Endometrium (tissue), 2 donors: ENCODE measurements at regions not wholly inside any gene's neighbourhood (a gene's known extent, or its start where the extent isn't known, plus 50 kb on each side); places are given as distances from the start of the nearest gene placed in this dataset.
"Not testable (repeated sequence)": the region's sequence is repeated elsewhere in the genome, so short reads cannot be mapped to it uniquely, and the experiment has no call there.

Source experiments
- FAIRE-seq: peaks from 2 replicates; lab custom pipeline; 2012; peaks lifted over from hg19 to GRCh38; lab: Jason Lieb, UNC
- donor health status: control.
- donor health status: control.

DNA sequence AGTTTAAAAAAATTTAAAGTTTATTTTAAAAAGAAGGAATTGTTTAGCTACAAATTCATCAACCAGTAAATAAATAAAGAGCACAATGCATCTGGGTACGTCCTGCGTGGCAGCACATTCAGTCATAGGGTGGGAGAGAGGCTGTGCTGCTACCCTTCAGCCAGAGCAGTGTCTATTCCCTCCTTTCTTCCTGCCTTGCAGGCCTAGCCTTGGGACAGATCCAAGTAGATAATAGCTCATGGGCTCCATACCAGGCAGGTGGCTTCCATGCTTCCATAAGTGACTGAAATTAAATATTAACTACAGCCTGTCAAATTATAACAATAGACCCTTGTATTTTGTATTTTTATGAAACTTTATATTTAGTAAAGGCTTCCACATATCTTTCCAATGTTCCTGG is 408.3 kb upstream of the RGMB start:
- no peak for FAIRE-seq

DNA sequence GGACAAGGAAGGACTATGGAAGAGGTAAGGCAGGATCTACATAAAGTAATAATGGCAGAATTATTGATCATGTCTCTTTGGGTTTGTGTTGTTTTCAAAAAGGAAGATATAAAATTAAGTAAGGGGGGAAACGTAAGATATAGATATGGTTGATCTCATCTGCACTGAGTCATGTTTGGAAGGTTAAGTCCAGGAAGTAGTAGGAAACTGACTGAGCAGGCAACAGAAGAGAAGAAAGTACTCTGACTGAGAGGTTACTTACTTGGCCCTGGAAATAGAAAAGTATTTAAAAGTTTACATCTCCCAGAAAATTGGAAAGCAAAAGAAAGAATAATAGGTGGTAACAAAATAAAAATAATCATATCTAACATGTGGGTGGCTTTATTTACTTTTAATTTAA is 405.3 kb upstream of the RGMB start:
- no peak for FAIRE-seq

DNA sequence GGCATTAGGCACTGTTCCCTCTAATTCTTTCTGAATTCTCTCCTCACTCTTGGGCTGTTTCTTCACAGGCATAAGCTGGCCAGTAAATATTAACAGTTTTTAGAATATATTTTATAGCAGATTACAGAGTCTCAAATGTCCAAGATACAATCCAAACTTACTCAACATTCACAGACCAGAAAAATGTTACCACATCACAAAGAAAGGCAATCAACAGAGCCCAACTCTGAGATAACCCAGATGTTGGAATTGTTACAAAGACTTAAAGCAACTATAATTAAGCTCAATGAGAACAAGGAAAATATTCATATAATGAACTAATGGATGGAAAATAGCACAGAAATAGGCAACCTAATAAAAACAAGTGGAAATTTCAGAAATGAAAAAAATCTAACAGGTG is 401.1 kb upstream of the RGMB start:
- FAIRE-seq: no peak

DNA sequence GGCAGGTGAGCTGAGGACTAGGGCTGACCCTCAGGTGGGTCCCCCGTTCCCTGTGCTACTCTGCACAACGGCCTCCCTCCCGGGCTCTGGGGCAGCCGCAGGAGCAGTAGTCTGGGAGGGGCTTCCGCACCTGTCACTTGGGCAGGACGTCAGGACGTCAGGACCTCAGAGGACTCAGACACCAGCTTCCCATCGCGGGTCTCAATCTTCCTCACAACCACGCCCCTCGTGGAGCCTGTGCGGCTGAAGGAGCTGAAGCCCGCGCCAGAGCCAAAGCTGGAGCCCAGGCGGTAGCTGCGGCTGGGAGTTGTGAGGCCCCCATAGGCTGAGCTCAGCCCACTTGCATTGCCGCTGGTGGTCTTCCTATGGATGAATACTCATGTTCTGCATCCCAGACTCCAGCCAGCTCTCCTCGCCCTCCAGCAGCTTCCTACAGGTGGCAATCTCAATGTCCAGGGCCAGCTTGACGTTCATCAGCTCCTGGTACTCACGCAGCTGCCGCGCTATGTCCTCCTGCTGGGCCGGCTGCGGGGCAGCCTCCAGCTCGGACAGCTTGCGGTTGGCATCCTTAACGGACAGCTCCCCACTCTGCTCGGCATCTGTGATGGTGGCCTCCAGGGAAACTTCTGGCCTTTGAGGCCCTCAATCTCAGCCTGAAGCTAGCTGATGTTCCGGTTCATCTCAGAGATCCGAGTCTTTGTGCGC is 381.4 kb upstream of the RGMB start:
- FAIRE-seq: no peak

DNA sequence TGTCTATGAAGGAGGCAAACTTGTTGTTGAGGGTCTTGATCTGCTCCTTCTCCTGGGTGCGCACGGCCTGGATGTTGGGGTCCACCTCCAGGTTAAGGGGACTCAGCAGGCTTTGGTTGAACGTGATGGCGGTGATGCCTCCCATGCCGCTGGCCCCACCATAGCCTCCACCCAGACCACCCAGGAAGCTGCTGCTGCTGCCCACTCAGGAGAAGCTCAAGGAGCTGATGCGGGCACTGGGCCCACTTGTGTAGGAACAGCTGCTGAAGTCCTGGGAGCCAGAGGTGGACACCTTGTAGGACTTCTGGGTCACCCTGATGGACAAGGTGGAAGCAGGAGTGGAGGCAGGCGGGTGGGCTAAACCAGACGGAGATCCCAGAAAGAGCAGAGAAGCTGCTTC is 380.3 kb upstream of the RGMB start:
- not testable (repeated sequence) for FAIRE-seq

DNA sequence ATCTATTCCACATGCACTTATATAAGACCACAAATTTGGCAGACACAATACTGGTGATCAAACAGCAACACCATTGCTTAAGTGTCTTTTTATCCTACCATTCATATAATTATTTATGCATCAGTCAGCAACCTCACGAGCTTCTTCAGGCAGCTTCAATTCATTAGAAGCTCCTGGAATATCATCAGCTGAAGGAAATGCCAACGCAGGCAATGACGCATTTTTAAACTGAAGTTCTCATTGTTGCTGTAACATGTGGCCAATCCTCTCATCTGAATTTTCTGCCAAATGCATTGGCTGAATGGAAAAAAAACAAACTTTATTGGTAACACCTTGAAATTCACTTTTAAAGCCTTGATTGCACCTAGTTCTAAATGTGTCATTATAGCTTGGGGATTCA is 376.4 kb upstream of the RGMB start:
- no peak for FAIRE-seq

DNA sequence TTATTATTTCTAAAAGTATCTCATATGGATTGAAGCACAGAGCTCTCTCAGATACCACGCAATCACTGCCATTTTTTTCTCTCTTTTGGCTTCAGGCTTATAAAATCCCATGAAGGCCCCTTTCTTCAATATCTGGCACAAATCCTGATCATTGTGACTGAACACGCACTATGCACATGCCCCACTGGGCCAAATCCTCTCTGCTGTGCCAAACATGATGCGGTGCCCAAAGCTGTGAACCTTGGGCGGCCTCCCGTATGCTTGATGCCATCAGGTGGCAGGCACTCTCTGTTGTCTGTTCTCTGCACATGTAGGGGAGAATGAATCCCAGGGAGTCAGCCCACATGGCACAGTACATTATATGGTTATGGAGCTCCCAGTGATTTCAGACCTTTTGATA is 375.0 kb upstream of the RGMB start:
- FAIRE-seq: no peak

DNA sequence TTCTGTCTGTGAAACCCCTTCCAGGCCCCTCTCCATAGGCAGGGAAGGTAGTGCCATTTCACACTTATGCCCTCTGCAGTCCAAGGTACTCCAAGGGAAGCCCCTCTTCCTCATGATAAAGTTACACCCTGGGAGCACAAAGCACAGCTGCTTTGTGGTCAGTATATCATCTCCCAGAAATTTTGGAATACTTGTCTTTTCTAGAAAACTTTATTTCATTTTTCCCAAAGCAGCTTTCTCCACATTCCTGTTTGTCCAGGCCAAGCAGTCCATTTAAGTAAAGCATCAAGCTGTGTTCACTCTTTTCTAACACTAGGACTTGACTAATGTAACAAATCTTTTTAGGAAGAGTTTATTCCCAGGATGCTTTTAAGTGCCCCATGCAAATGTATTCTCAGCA is 371.8 kb upstream of the RGMB start:
- no peak for FAIRE-seq

DNA sequence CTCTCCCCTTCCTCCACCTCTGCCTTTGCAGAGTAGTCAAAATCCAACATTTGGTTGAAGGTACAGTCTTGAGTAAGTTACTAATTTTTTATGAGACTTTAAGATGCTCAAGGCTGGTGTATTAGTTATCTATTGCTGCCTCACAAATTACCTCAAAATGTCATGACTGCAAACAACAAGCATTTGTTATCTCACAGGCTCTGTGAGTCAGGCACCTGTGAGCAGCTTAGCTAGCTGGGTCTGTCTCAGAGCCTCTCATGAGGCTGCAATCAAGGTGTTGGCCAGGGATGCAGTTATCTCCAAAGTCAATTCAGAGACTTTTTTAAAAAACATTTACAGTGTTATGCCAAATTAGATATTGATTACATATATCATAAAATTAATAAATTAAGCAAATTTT is 371.3 kb upstream of the RGMB start:
- no peak for FAIRE-seq

DNA sequence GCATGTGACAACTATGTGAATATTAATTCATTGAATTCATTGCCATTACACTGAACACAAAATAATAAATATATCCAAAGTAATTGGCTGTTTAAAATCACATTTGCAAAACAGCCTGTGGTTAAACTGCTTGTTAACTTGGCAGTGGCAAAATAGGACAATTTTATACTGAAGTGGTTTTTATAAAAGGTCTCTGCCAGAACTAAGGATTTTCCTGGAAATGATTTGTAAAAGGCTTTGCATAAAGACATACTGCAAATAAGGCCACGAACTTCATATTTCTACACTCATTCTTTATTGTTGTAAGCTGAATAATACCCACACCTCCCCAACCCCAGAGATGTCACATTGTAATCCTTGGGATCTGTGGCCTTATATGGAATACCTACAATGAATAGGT is 370.3 kb upstream of the RGMB start:
- FAIRE-seq: no peak

DNA sequence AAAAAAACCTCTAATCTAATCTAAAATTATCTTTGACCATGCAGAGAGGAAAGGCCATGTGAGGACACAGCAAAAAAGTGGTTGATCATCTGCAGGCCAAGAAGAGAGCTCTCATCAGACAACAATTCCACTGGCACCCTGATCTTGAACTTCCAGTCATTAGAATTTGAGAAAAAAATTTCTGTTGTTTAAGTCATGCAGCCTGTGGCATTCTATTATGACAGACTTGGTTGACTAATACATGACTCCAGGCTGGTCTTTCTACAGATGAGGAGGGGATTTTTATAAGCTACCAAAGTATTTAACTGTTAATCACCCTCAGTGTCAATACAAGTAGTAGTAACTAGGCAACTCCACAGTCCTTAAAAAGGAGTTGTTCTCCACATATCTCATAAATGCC is 358.5 kb upstream of the RGMB start:
- FAIRE-seq: no peak

DNA sequence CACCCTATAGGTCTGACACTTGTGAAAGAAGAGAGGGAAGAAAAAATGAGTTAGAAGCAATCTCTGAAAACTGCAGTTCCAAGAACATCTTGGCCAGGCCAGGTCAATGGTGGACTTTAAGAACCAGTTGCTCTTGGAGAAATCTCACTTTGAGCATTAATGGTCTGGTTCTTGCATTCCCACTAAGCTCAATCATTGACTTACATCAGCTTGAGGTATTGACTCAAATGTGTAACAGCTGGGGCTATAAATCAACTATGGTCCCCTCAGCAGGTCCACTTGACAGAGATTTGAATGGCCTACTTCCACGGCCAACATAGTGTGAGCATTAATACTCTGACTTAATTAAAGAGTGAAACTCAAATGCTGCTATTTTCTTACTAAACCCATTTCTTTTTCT is 357.8 kb upstream of the RGMB start:
- no peak for FAIRE-seq

DNA sequence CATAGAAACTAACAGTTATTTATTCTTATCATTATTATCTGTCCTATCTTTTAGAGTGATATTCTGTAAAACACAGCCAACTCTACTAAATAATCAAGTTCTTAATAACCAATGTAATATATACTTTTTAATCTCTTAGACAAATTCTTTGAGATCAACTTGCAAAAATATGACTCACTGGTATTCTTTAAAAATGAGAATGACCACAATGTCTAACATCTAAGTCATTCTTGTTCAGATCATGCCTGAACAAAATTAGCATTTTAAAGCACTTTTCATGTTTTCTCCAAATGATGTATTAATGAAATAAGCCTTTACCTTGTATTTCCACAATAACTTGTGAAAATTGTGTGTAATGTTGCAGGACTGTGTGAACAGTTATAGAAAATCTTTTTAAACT is 356.9 kb upstream of the RGMB start:
- FAIRE-seq: no peak

DNA sequence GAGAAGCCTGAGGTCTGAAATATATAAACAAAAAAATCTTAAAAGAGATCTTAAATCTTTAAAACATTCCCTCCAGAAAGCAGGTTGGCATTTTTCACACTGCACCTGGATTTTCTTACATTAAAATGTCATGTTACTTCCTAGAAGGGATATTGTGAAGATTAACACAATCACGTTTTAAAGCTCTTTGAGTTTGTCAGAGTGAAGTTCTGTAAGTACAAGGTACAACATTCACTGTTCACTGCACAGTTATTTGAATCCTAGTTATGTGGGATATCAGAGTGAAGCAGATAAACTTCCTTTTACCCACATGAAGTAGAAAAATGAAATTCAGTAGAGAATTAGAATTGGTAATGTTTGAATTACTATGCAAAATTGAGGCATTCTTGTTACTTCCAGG is 353.6 kb upstream of the RGMB start:
- FAIRE-seq: no peak

DNA sequence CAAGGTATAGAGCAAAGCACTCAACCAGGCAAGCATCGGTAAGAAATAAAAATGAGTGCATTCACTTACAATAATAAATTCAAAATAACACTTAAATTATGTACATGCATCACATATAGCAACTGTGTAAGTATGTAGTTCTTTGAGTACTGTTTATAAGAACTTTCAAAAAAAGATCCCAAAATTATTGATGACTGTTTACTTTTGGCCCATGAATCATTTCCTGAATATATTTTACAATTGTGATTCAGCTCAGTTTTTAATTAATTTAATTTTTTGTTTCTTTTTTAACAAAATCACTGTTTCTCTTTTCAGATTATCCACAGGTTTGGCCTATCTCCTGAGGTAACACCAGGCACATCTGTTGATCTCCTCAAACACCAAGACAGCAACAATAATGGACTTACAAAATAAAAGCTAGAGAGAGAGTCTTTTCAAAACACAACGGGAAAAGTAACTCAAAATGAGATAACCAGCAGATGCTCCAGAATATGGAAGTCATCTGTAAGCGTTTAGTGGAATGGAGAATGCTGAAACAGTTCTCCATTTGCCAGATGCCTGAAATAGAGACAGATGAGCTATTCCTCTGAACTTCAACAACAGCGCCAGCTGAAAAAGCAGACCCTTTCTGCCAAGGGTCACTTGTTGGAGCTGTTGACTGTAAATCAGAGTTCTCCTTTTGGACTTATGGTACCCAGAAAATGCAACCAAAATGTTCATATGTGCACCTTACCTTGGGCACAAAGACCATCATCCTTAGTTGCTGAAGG is 348.6 kb upstream of the RGMB start:
- FAIRE-seq: peak; percentile 37

DNA sequence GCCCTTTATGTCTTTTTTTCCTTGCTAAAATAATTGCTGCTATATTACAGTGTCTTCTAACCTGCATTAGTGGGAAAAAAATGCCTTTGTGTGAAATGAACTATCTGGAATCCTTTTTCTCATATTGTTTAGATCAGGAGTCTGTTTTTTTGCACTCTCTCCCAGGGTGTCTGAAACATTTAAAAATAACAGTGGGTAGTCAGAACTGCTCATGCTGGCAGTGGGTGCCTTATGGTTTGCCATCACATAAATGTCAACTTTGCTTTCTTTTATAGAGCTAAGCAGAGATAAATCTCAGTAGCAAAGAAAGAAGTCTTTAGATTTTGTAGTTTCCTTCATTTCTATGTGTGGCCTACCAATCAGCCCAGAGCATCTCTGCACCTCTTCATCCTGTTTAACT is 347.8 kb upstream of the RGMB start:
- FAIRE-seq: no peak

DNA sequence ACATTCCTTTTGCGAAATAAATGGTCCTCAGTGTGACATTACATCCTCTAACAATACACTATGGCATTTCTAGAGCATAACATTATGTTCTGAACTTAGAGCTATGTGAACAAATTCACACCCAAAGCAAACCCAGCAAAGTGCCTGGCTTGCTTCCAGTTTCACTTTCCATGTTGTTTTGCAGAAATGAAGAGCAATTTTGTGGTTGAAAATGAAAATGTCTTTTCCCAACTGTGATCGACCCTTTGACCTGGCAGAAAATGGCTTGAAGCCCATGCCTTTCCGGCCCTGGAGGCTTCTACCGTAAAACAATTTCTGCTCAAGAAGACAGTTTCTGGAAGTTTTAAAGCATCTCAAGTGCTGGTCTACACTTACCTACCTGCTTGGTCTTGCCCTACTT is 344.7 kb upstream of the RGMB start:
- FAIRE-seq: no peak

DNA sequence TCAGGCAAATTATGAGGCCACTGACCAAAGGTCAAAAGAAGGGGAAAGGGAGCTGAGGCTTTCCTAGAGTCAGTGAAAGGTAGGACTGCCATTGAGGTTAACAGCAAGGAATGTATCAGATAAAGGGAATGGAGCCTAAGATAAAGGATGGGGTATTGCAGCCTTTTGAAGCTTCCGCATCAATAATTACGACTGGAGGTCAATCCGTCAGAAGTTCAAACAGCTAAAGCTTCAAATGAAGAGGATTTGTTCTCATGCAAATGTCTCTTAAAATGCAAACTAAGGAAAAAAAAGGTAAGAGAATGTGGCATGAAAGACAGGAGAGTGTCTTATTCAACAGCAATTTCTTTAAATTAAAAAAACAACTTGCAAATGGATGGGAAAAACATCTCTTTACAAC is 341.1 kb upstream of the RGMB start:
- FAIRE-seq: no peak

DNA sequence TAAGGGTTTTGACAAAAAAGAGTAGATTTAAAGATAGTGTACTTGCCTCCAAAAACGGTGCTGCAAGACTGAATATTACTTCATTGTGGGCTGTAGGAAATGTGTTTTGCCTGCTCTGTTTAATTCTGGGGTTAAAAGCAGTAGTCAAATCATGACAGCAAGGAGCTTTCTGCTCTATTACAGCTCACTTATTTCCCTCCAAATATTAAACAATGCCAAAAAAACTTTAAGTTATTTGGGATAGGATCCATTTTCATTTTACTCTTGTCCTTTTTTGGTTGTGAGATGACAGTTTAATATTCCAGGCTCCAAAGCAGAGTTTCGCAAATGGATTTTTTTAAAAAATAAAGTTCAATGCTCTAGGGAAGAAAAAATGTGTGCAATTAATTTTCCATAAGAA is 340.4 kb upstream of the RGMB start:
- peak; percentile 21 for FAIRE-seq

DNA sequence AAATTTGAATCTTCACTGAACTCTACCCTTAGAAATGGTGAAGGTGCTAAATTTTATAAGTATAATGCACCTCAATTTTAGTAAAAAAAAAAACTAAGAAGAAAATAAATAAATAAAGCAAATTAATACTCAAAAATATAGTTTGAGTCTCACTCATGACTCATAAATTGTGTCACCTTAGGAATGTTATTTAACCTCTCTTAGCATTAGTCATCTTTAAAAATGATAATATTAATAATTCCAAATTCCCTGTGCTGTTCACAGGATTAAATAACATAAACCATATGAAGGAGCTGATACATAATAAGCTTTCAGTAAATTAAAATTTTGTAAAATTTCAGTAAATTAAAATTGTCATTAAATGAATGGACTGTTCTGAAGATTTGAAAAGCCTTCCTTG is 339.8 kb upstream of the RGMB start:
- no peak for FAIRE-seq

DNA sequence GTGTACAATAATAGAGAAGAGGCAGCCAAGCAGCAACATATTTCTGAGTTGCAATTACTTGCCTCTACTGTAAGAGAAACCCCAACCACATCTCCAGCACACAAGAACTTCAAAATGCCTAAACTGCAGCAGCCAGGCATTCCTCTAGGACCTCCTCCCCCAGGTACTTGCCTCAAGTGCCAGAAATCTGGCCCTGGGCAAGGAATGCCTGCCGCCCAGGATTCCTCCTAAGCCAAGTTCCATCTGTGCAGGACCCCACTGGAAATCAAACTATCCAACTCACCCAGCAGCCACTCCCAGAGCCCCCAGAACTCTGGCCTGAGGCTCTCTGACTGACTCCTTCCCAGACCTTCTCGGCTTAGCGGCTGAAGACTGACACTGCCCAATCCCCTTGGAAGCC is 336.8 kb upstream of the RGMB start:
- no peak for FAIRE-seq

DNA sequence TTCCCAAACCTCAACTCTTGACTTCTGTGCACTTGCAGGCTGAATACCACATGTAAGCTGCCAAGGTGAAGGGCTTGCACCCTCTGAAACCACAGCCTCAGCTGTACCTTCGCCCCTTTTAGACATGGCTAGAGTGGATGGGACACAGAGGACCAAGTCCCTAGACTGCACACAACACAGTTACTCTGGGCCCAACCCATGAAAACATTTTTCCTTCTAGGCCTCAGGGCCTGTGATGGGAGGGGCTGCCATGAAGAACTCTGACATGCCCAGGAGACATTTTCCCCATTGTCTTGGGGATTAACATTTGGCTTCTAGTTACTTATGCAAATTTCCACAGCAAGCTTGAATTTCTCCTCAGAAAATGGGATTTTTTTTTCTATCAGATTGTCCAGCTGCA is 331.0 kb upstream of the RGMB start:
- no peak for FAIRE-seq

DNA sequence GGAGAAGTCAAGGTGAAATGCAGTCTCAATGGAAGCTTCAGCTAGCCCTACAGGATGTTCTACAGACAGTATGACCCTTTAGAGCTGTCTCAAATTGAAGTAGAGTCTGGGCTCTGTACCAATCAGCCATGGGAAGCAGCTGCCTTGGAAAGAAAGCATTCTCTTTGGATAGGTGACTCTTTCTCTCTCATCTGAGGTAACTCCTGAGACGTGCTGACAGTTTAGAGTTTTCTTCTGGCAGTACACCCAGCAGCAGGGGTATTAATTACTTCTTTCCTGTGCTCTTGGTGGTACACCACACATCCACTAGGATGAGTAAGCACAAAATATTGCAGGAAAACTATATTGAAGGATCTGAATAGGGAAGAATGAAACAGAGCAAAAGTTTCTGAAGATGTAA is 329.6 kb upstream of the RGMB start:
- FAIRE-seq: no peak

DNA sequence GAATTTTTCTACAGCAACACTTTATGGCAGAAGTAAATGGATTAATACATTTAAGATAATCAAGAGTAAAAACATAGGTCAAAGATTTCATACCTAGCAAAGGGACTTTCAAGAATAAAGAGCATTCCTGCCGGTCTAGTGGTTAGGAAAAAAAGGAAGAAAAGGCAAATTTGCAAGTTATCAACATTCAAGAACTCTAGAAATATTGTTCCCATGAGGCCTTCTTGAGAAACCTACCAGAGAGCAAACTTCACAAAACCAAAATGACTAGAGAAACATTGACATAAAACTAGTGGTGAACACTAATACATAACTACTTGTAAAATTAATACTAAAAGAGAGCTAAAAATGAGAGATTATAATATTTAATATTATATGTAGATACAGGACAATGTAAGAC is 320.2 kb upstream of the RGMB start:
- no peak for FAIRE-seq
